ENCODE measurements at regions not wholly inside any gene's neighbourhood (a gene's known extent, or its start where the extent isn't known, plus 50 kb on each side); places are given as distances from the start of the nearest gene placed in this dataset.

DNA sequence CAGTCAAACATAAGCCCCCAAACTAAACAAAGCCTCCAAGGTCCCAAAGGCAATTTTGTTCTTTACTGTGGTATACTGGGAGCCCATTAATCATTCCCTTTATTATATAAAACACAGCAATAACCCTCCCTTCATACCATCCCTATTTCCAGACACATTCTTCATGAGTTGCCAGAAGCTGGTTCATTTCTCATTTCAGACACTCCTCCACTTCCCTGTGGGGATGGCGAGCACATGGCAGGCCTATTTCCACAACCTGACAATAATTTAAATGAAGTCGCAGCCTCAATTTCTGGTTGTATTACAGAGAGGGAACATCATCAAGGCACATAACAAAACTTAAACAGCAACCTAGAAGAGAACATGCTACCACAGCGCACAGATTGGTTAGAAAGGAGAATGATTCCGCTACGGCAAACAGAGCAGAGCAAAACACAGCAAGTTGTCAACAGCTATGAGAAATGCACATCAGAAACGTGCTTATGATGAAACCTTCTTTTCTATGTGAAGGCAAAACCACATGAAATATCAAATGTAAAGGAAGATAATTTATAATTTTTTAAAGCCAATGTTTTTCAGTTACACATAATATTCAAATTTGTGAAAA lies 63.3 kb upstream of the ARHGEF3 start:
- TF ChIP-seq, protein P1, sequence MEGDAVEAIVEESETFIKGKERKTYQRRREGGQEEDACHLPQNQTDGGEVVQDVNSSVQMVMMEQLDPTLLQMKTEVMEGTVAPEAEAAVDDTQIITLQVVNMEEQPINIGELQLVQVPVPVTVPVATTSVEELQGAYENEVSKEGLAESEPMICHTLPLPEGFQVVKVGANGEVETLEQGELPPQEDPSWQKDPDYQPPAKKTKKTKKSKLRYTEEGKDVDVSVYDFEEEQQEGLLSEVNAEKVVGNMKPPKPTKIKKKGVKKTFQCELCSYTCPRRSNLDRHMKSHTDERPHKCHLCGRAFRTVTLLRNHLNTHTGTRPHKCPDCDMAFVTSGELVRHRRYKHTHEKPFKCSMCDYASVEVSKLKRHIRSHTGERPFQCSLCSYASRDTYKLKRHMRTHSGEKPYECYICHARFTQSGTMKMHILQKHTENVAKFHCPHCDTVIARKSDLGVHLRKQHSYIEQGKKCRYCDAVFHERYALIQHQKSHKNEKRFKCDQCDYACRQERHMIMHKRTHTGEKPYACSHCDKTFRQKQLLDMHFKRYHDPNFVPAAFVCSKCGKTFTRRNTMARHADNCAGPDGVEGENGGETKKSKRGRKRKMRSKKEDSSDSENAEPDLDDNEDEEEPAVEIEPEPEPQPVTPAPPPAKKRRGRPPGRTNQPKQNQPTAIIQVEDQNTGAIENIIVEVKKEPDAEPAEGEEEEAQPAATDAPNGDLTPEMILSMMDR (IDR thresholded peaks at IDR 0.05), result no peak
- TF ChIP-seq POLR2A (IDR thresholded peaks at IDR 0.05), result no peak
- TF ChIP-seq POLR2AphosphoS5 (IDR thresholded peaks at IDR 0.05), result no peak

Measured in prostate gland (tissue), 2 donors.